ENCODE measurements at regions not wholly inside any gene's neighbourhood (a gene's known extent, or its start where the extent isn't known, plus 50 kb on each side); places are given as distances from the start of the nearest gene placed in this dataset.

DNA sequence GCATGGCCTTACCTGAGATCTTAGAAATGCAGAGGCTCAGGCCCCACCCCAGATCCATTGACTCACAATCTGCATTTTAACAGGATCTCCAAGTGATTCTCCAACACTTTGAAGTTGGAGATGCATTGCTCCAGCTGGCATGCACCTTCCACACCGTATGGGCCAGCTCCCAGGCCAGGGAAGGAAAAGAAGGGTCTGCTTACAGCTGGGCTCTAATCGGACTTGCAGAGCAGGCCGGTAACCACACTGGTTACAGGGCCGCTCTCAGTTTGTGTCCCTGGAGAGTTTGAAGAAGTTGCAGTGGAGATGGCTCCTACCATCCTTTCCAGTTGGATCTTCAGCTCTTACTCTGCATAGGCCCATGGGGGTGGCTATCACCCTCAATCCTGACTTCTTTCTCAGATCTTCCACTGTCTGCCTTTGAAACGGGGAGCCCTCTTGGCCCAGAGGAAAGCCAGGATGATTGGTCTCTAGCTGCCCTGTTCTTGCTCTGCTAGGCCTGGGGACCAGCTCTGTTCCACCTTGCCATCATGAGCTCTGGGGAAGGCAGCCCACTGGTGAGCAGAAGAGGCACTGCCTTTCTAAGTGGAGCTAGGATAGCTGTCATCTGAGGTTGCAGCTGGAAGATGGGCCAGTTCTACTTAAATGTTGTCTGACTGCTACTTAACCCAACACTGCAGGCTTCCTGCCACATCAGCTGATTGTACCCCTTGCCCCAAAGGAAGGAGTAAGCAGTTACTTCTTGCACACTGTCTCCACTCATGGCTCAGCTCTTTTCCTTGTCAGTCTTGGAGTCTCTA is 105.6 kb upstream of the NAV2 start:
- peaks cover 40% of the 10 kb centered on the region for H3K9me3 ChIP-seq
- H3K27ac ChIP-seq: no peak overlapping the region; the same call in 1 of the 2 replicates
- H3K9ac ChIP-seq: no peak overlapping the region

GRCh38 chr11:19605520-19606371 is 106.9 kb upstream of the NAV2 start:
- H3K9me3 ChIP-seq: peaks cover 38% of the 10 kb centered on the region
- no peaks in the 10 kb centered on the region for H4K20me1 ChIP-seq
- no peak overlapping the region for H3K9ac ChIP-seq
- H3K4me1 ChIP-seq: peaks cover 20% of the 10 kb centered on the region
- H3K27ac ChIP-seq: no peak overlapping the region
- no peak overlapping the region for H3K4me3 ChIP-seq
- peak overlapping the region; percentile 42 for H3K4me2 ChIP-seq
- no peaks in the 10 kb centered on the region for H3K36me3 ChIP-seq
- no peaks in the 10 kb centered on the region for H3K27me3 ChIP-seq
- no peak for TF ChIP-seq Cebpa-rat (IDR thresholded peaks at IDR 0.05)

More for the DNA sequence above, 105.6 kb upstream of the NAV2 start:
- H3K4me2 ChIP-seq: peak overlapping the region; percentile 23; the same call in 1 of the 2 replicates
- no peaks in the 10 kb centered on the region for H4K20me1 ChIP-seq
- H3K4me3 ChIP-seq: no peak overlapping the region
- peaks cover 20% of the 10 kb centered on the region for H3K4me1 ChIP-seq
- no peak for TF ChIP-seq Cebpa-rat (IDR thresholded peaks at IDR 0.05)
- no peaks in the 10 kb centered on the region for H3K27me3 ChIP-seq
- H3K36me3 ChIP-seq: no peaks in the 10 kb centered on the region

DNA sequence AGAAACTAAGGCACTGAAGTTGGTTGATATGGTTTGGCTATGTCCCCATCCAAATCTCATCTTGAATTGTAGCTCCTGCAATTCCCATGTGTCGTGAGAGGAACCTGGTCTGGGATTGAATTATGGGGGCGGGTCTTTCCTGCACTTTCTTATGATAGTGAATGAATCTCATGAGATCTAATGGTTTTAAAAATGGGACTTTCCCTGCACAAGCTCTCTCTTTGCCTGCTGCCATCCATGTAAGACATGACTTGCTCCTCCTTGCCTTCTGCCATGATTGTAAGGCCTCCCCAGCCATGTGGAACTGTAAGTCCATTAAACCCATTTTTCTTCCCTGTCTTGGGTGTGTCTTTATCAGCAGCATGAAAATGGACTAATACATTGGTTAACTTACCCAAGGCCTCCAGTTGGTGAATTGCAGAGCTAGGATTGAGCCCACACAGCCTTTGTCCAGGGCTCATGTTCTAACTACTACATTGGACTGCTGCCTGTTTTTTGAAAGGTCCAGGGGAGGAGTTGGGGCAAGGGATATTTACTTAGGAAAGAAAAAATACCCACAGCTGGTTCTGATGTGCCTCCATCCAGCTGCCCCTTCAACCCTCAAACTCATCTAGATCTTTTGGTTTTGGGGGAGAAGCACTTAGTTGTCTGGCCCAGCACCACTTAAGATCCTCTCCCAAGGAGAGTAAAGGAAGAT is 107.8 kb upstream of the NAV2 start:
- H3K36me3 ChIP-seq: no peaks in the 10 kb centered on the region
- no peak overlapping the region for H3K9ac ChIP-seq
- no peak overlapping the region for H3K4me3 ChIP-seq
- H3K4me1 ChIP-seq: peaks cover 20% of the 10 kb centered on the region
- H3K27ac ChIP-seq: no peak overlapping the region
- TF ChIP-seq Cebpa-rat (IDR thresholded peaks at IDR 0.05): no peak
- H3K4me2 ChIP-seq: no peak overlapping the region
- H3K27me3 ChIP-seq: no peaks in the 10 kb centered on the region
- H4K20me1 ChIP-seq: no peaks in the 10 kb centered on the region
- H3K9me3 ChIP-seq: peaks cover 38% of the 10 kb centered on the region

- H3K9me3 ChIP-seq: peaks cover 38% of the 10 kb centered on the region
- H4K20me1 ChIP-seq: no peaks in the 10 kb centered on the region
- no peak overlapping the region for H3K9ac ChIP-seq
- H3K27ac ChIP-seq: no peak overlapping the region
- H3K27me3 ChIP-seq: no peaks in the 10 kb centered on the region
- peaks cover 20% of the 10 kb centered on the region for H3K4me1 ChIP-seq
- H3K4me2 ChIP-seq: no peak overlapping the region
- no peaks in the 10 kb centered on the region for H3K36me3 ChIP-seq
- TF ChIP-seq Cebpa-rat (IDR thresholded peaks at IDR 0.05): no peak
- no peak overlapping the region for H3K4me3 ChIP-seq
These were observed 108.9 kb upstream of the NAV2 start for GRCh38 chr11:19603771-19604170.

DNA sequence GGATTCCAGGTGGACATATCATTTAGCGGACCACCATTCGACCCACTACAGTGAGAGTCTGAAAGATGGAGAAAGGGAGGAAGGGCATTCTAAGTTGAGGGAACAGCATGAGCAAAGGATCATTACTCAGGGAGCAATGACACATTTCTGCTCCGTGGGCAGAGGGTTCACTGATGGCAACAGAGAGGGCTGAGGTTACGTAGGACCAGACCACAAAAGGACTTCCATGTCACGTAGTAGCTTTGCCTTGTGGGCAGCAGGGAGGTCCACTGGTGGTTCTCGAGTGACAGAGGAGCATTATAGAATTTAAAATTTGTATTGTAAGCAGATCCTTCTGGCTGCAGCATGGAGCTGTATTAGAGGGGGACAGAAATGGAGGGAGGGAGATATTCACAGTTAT is 109.7 kb upstream of the NAV2 start:
- peaks cover 38% of the 10 kb centered on the region for H3K9me3 ChIP-seq
- no peak overlapping the region for H3K4me2 ChIP-seq
- no peaks in the 10 kb centered on the region for H3K36me3 ChIP-seq
- H3K27ac ChIP-seq: no peak overlapping the region
- H3K9ac ChIP-seq: no peak overlapping the region
- no peaks in the 10 kb centered on the region for H4K20me1 ChIP-seq
- no peak overlapping the region for H3K4me3 ChIP-seq
- no peaks in the 10 kb centered on the region for H3K27me3 ChIP-seq
- H3K4me1 ChIP-seq: peaks cover 20% of the 10 kb centered on the region
- TF ChIP-seq Cebpa-rat (IDR thresholded peaks at IDR 0.05): no peak

- H3K27me3 ChIP-seq: no peaks in the 10 kb centered on the region
- no peak for TF ChIP-seq Cebpa-rat (IDR thresholded peaks at IDR 0.05)
- no peak overlapping the region for H3K27ac ChIP-seq
- no peak overlapping the region for H3K4me2 ChIP-seq
- no peak overlapping the region for H3K9ac ChIP-seq
- H3K9me3 ChIP-seq: peaks cover 38% of the 10 kb centered on the region
- H4K20me1 ChIP-seq: no peaks in the 10 kb centered on the region
- H3K4me1 ChIP-seq: peaks cover 20% of the 10 kb centered on the region
- no peaks in the 10 kb centered on the region for H3K36me3 ChIP-seq
- no peak overlapping the region for H3K4me3 ChIP-seq
These were observed 110.2 kb upstream of the NAV2 start for GRCh38 chr11:19602406-19602805.

DNA sequence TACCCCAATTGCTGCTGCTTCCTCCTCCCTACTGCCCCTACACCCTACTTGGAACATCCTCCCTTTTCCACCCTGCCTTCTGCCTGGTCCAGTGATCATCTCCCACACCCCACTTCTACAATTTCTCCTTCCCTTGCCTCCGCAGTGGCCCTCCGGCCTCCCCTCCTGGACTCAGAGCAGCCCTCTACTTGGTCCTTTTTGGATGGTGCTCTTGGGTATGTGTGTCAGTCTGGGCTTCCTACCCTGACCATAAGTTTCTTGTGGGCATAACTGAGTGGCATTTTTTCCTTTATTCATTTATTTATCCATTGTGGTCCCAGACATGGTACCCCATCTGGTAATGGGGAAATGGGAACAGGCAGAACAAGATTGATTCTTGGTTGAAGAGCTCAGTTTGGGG is 111.4 kb upstream of the NAV2 start:
- Histone ChIP-seq H3K36me3 (no peaks in the 10 kb centered on the region), H3K4me2 (no peak overlapping the region), H3K4me1 (peaks cover 12% of the 10 kb centered on the region)

DNA sequence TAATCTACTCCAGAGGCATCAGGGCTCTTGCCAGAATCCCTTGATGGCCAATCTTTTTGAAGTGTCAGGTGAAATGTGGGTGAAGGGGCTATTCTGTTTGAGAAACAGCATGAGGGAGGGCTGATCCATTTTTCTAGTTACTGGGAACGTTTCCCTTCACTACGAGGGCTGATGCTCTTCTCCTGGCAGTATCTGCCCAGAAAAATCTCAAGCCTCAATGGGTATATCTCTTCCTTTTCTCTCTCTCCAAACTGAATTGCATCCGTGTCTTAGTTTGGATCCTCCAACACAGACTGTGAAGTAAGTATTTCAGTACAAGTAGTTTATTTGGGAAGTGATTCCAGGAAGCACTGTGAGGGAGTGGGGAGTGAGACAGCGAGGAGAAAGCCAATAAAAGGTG is 113.0 kb upstream of the NAV2 start:
- Histone ChIP-seq H4K20me1 (no peaks in the 10 kb centered on the region), H3K9me3 (peaks cover 33% of the 10 kb centered on the region), H3K36me3 (no peaks in the 10 kb centered on the region), H3K27me3 (no peaks in the 10 kb centered on the region), H3K27ac (no peak overlapping the region), H3K9ac (no peak overlapping the region), H3K4me1 (peaks cover 6% of the 10 kb centered on the region; the same call in 1 of the 2 replicates), H3K4me2 (no peak overlapping the region), H3K4me3 (no peak overlapping the region)
- TF ChIP-seq Cebpa-rat (IDR thresholded peaks at IDR 0.05): no peak

More for the DNA sequence above, 111.4 kb upstream of the NAV2 start:
- Histone ChIP-seq H3K27ac (no peak overlapping the region), H3K9ac (no peak overlapping the region), H4K20me1 (no peaks in the 10 kb centered on the region), H3K9me3 (peaks cover 38% of the 10 kb centered on the region), H3K27me3 (no peaks in the 10 kb centered on the region), H3K4me3 (no peak overlapping the region)
- TF ChIP-seq Cebpa-rat (IDR thresholded peaks at IDR 0.05): no peak

- no peaks in the 10 kb centered on the region for H3K36me3 ChIP-seq
- H3K4me3 ChIP-seq: no peak overlapping the region
- no peak overlapping the region for H3K9ac ChIP-seq
- TF ChIP-seq Cebpa-rat (IDR thresholded peaks at IDR 0.05): no peak
- peaks cover 26% of the 10 kb centered on the region for H3K9me3 ChIP-seq
- H3K4me1 ChIP-seq: peaks cover 6% of the 10 kb centered on the region; the same call in 1 of the 2 replicates
- no peak overlapping the region for H3K4me2 ChIP-seq
- H4K20me1 ChIP-seq: no peaks in the 10 kb centered on the region
- H3K27ac ChIP-seq: no peak overlapping the region
- no peaks in the 10 kb centered on the region for H3K27me3 ChIP-seq
These were observed 113.7 kb upstream of the NAV2 start for GRCh38 chr11:19598876-19599486.

Measured in BLaER1 (cell line).